GM12878 (cell line): ENCODE measurements at regions not wholly inside any gene's neighbourhood (a gene's known extent, or its start where the extent isn't known, plus 50 kb on each side); places are given as distances from the start of the nearest gene placed in this dataset.

Experiments
- ATAC-seq: fragments of 200-7000 bp; cut with Tn5 transposase; 3 replicates; pipeline ENCODE4 v1.9.1; 2020; ENCODE audit warnings: mild to moderate bottlenecking, moderate library complexity
- BruUV-seq: library from RNA; stranded (reverse); fragments of 400-500 nt; replicated peaks from 2 replicates; lab custom pipeline; 2021; lab: Mats Ljungman, UMichigan
- CTCF ChIA-PET: fragments of 300-600 bp; sonication (Branson Sonifier 250); formaldehyde crosslinking; extraction: SDS; loops from one replicate; lab custom pipeline; 2021; ENCODE audit warnings: inconsistent platforms; lab: Yijun Ruan, JAX
- POLR2A ChIA-PET: fragments of 350-600 bp; formaldehyde crosslinking; extraction: SDS; loops from one replicate; lab custom pipeline; 2021; ENCODE audit warnings: inconsistent platforms; lab: Charles Lee
- RAD21 ChIA-PET: fragments of 300-600 bp; sonication (Branson Sonifier 250); formaldehyde crosslinking; loops from one replicate; lab custom pipeline; 2023; ENCODE audit warnings: antibody characterized with exemption; ENCODE audit not compliant: unreplicated experiment; lab: Charles Lee
- SMC1A ChIA-PET: fragments of 300-600 bp; sonication (Branson Sonifier 250); formaldehyde crosslinking; loops from one replicate; lab custom pipeline; 2023; ENCODE audit not compliant: unreplicated experiment, uncharacterized antibody; lab: Charles Lee
- DNase-seq: peaks from one replicate; pipeline ENCODE4 v3.0.0-alpha.2; 2011; ENCODE audit warnings: low read depth, low spot score
- FAIRE-seq: peaks from 3 replicates; lab custom pipeline; 2011; peaks lifted over from hg19 to GRCh38; lab: Jason Lieb, UNC
- H2AFZ ChIP-seq: 2 replicates; pipeline ENCODE4 v1.6.0; 2011; ENCODE audit warnings: low read depth, low read length, control low read depth; ENCODE audit not compliant: control insufficient read depth
- H3K27ac ChIP-seq: 2 replicates; pipeline ENCODE4 v1.5.1; 2011; ENCODE audit warnings: control low read depth; ENCODE audit not compliant: control insufficient read depth, insufficient read depth
- H3K27me3 ChIP-seq, 2 experiments: replicated peaks in 1 of 2; 2 replicates each; pipeline versions ENCODE4 v1.6.0 to v1.6.1; 2011; ENCODE audit warnings: low read length in 1 of 2; ENCODE audit not compliant: control insufficient read depth in 2 of 2, insufficient read depth in 2 of 2
- H3K36me3 ChIP-seq, 2 experiments: 2 replicates each; pipeline ENCODE4 v1.5.1; 2011; ENCODE audit warnings: low read length in 1 of 2; ENCODE audit not compliant: control insufficient read depth in 2 of 2, insufficient read depth in 2 of 2
- H3K4me1 ChIP-seq: 2 replicates; pipeline ENCODE4 v1.6.1; 2011; ENCODE audit warnings: mild to moderate bottlenecking, low read length, moderate library complexity, mixed read lengths; ENCODE audit not compliant: control insufficient read depth, insufficient read depth
- H3K4me2 ChIP-seq: 2 replicates; pipeline ENCODE4 v1.6.0; 2011; ENCODE audit warnings: control low read depth; ENCODE audit not compliant: control insufficient read depth, insufficient read depth
- H3K4me3 ChIP-seq: fragments of 200-600 bp; sonication (generic); 2 replicates; pipeline ENCODE4 v1.5.1; 2016
- H3K79me2 ChIP-seq: 2 replicates; pipeline ENCODE4 v1.6.0; 2011; ENCODE audit warnings: low read length; ENCODE audit not compliant: control insufficient read depth, insufficient read depth
- H3K9ac ChIP-seq: 2 replicates; pipeline ENCODE4 v1.8.0; 2011; ENCODE audit warnings: low read length, control low read depth, mixed read lengths; ENCODE audit not compliant: control insufficient read depth, insufficient read depth
- H3K9me3 ChIP-seq: replicated peaks from 3 replicates; pipeline ENCODE4 v1.5.1; 2011; ENCODE audit warnings: mild to moderate bottlenecking, low read length; ENCODE audit not compliant: control insufficient read depth, insufficient read depth
- H4K20me1 ChIP-seq: 2 replicates; pipeline ENCODE4 v1.6.0; 2011; ENCODE audit not compliant: control insufficient read depth, insufficient read depth
- ZNF217 ChIP-seq: fragments of 450-650 bp; IDR thresholded peaks from 2 replicates; pipeline ENCODE4 v1.6.1; 2017; ENCODE audit warnings: antibody characterized with exemption, mild to moderate bottlenecking
- WGBS: methylation state at CpG from one replicate; pipeline ENCODE4 v1.1.6; 2016; ENCODE audit warnings: low lambda C conversion rate; ENCODE audit not compliant: insufficient replicate concordance, insufficient coverage; ENCODE audit errors: missing lambda C conversion rate; 5-methylcytosine and 5-hydroxymethylcytosine counted together
- in situ Hi-C: fragments of 300-500 bp; cut with MboI; formaldehyde crosslinking; loops from 9 replicates; pipeline ENCODE4 v1.14.3; 2018; ENCODE audit warnings: mixed read lengths
- intact Hi-C: fragments of 100-400 bp; cut with micrococcal nuclease; formaldehyde crosslinking; loops from one replicate; pipeline ENCODE4 v1.14.2; 2022; ENCODE audit not compliant: unreplicated experiment
- TF ChIP-seq, protein P1 (sequence below): fragments of 450-650 bp; formaldehyde crosslinking; IDR thresholded peaks from 2 replicates; pipeline ENCODE4 v1.4.0; 2020; ENCODE audit warnings: mild to moderate bottlenecking, moderate library complexity
- TF ChIP-seq, protein P2 (sequence below): fragments of 450-650 bp; IDR thresholded peaks from 2 replicates; pipeline ENCODE4 v1.6.1; 2016; ENCODE audit warnings: mild to moderate bottlenecking, moderate library complexity, borderline replicate concordance
- TF ChIP-seq, protein P3 (sequence below): IDR thresholded peaks from 2 replicates; pipeline ENCODE4 v1.6.1; 2011; ENCODE audit warnings: borderline replicate concordance, low read depth, mild to moderate bottlenecking, moderate library complexity, low read length; ENCODE audit not compliant: insufficient read depth, poor library complexity, severe bottlenecking
- TF ChIP-seq, protein P4 (sequence below): fragments of 150-350 bp; IDR thresholded peaks from 2 replicates; pipeline ENCODE4 v1.6.1; 2016; ENCODE audit warnings: low read depth, low read length

DNA sequence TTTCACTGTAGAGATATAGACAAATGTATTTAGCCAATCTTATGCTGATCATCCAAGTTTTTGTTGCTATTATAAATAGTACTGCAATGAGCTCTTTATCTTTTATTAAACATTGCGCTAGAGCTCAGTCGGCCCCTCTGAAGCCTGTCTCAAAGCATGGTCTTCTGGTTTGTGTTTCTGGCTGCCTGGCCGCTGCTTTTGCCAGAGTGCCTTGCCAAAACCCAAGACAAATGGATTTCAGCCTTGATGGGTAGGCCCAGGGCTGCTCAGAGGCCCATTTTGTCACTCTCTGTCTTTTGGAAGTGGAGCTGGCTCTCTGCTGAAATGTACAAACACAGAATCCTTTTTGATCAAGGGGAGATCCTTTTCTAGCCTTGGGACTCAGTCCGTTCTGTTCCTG, 102.9 kb upstream of the KCNG1 start (continued):
- TF ChIP-seq, protein P1, sequence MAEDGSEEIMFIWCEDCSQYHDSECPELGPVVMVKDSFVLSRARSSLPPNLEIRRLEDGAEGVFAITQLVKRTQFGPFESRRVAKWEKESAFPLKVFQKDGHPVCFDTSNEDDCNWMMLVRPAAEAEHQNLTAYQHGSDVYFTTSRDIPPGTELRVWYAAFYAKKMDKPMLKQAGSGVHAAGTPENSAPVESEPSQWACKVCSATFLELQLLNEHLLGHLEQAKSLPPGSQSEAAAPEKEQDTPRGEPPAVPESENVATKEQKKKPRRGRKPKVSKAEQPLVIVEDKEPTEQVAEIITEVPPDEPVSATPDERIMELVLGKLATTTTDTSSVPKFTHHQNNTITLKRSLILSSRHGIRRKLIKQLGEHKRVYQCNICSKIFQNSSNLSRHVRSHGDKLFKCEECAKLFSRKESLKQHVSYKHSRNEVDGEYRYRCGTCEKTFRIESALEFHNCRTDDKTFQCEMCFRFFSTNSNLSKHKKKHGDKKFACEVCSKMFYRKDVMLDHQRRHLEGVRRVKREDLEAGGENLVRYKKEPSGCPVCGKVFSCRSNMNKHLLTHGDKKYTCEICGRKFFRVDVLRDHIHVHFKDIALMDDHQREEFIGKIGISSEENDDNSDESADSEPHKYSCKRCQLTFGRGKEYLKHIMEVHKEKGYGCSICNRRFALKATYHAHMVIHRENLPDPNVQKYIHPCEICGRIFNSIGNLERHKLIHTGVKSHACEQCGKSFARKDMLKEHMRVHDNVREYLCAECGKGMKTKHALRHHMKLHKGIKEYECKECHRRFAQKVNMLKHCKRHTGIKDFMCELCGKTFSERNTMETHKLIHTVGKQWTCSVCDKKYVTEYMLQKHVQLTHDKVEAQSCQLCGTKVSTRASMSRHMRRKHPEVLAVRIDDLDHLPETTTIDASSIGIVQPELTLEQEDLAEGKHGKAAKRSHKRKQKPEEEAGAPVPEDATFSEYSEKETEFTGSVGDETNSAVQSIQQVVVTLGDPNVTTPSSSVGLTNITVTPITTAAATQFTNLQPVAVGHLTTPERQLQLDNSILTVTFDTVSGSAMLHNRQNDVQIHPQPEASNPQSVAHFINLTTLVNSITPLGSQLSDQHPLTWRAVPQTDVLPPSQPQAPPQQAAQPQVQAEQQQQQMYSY, result no peak
- TF ChIP-seq, protein P2, sequence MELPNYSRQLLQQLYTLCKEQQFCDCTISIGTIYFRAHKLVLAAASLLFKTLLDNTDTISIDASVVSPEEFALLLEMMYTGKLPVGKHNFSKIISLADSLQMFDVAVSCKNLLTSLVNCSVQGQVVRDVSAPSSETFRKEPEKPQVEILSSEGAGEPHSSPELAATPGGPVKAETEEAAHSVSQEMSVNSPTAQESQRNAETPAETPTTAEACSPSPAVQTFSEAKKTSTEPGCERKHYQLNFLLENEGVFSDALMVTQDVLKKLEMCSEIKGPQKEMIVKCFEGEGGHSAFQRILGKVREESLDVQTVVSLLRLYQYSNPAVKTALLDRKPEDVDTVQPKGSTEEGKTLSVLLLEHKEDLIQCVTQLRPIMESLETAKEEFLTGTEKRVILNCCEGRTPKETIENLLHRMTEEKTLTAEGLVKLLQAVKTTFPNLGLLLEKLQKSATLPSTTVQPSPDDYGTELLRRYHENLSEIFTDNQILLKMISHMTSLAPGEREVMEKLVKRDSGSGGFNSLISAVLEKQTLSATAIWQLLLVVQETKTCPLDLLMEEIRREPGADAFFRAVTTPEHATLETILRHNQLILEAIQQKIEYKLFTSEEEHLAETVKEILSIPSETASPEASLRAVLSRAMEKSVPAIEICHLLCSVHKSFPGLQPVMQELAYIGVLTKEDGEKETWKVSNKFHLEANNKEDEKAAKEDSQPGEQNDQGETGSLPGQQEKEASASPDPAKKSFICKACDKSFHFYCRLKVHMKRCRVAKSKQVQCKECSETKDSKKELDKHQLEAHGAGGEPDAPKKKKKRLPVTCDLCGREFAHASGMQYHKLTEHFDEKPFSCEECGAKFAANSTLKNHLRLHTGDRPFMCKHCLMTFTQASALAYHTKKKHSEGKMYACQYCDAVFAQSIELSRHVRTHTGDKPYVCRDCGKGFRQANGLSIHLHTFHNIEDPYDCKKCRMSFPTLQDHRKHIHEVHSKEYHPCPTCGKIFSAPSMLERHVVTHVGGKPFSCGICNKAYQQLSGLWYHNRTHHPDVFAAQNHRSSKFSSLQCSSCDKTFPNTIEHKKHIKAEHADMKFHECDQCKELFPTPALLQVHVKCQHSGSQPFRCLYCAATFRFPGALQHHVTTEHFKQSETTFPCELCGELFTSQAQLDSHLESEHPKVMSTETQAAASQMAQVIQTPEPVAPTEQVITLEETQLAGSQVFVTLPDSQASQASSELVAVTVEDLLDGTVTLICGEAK, result no peak
- TF ChIP-seq, all 136 proteins: peak for 0

DNA sequence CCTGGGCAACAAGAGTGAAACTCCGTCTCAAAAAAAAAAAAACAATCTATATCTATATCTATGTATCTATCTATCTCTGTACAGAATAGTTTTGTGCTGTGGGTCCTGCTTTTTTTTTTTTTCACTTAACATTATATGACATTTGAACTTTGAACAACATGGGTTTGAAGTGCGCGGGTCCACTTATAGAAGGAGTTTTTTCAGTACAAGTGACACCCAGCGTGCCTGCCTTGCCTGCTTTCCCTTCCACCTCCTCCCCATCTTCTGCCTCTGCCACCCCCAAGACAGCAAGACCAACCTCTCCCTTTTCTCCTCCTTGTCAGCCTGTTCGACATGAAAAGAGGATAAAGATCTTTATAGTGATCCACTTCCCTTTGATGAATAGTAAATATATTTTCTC, 102.2 kb upstream of the KCNG1 start:
- Histone ChIP-seq H3K9me3 (no peaks in the 10 kb centered on the region), H3K4me3 (no peak overlapping the region), H4K20me1 (no peaks in the 10 kb centered on the region), H3K79me2 (no peaks in the 10 kb centered on the region), H3K27ac (no peak overlapping the region), H3K36me3 (no peaks in the 10 kb centered on the region), H3K27me3 (peaks cover 4 to 9% of the 10 kb centered on the region in 2 experiments), H3K4me1 (no peaks in the 10 kb centered on the region; the same call in 1 of the 2 replicates), H3K9ac (no peak overlapping the region), H3K4me2 (no peak overlapping the region), H2AFZ (no peak overlapping the region)
- ChIA-PET RAD21 (no interaction called here), POLR2A (no interaction called here), CTCF (no interaction called here), SMC1A (no interaction called here)
- DNase-seq (no peak), ATAC-seq (no peak), FAIRE-seq (no peak)
- intact Hi-C loops, result no loop called here
- 56% methylated on average over 5 of the region's 5 CpGs for WGBS
- BruUV-seq, result no TSS peak
- in situ Hi-C loops, result no loop called here
- TF ChIP-seq ZNF217, result no peak
- TF ChIP-seq, protein P3, sequence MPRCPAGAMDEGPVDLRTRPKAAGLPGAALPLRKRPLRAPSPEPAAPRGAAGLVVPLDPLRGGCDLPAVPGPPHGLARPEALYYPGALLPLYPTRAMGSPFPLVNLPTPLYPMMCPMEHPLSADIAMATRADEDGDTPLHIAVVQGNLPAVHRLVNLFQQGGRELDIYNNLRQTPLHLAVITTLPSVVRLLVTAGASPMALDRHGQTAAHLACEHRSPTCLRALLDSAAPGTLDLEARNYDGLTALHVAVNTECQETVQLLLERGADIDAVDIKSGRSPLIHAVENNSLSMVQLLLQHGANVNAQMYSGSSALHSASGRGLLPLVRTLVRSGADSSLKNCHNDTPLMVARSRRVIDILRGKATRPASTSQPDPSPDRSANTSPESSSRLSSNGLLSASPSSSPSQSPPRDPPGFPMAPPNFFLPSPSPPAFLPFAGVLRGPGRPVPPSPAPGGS, result no peak
- TF ChIP-seq, protein P4, sequence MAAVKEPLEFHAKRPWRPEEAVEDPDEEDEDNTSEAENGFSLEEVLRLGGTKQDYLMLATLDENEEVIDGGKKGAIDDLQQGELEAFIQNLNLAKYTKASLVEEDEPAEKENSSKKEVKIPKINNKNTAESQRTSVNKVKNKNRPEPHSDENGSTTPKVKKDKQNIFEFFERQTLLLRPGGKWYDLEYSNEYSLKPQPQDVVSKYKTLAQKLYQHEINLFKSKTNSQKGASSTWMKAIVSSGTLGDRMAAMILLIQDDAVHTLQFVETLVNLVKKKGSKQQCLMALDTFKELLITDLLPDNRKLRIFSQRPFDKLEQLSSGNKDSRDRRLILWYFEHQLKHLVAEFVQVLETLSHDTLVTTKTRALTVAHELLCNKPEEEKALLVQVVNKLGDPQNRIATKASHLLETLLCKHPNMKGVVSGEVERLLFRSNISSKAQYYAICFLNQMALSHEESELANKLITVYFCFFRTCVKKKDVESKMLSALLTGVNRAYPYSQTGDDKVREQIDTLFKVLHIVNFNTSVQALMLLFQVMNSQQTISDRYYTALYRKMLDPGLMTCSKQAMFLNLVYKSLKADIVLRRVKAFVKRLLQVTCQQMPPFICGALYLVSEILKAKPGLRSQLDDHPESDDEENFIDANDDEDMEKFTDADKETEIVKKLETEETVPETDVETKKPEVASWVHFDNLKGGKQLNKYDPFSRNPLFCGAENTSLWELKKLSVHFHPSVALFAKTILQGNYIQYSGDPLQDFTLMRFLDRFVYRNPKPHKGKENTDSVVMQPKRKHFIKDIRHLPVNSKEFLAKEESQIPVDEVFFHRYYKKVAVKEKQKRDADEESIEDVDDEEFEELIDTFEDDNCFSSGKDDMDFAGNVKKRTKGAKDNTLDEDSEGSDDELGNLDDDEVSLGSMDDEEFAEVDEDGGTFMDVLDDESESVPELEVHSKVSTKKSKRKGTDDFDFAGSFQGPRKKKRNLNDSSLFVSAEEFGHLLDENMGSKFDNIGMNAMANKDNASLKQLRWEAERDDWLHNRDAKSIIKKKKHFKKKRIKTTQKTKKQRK, result no peak
